GM12891 (cell line): ENCODE measurements at regions not wholly inside any gene's neighbourhood (a gene's known extent, or its start where the extent isn't known, plus 50 kb on each side); places are given as distances from the start of the nearest gene placed in this dataset.

Source experiments
- DNase-seq: peaks from one replicate; pipeline ENCODE4 v3.0.0; 2011; ENCODE audit warnings: low spot score; ENCODE audit not compliant: insufficient read length
- FAIRE-seq: peaks from 2 replicates; lab custom pipeline; 2011; peaks lifted over from hg19 to GRCh38; lab: Jason Lieb, UNC
- PAX5 ChIP-seq: IDR thresholded peaks from 2 replicates; pipeline ENCODE4 v1.6.1; 2011; ENCODE audit warnings: low read length, moderate library complexity, mild to moderate bottlenecking; ENCODE audit not compliant: insufficient read depth, severe bottlenecking
- POLR2A ChIP-seq: IDR thresholded peaks from 2 replicates; pipeline ENCODE4 v1.6.1; 2011; ENCODE audit warnings: low read depth, low read length, control low read depth
- POLR2AphosphoS5 ChIP-seq: IDR thresholded peaks from 2 replicates; pipeline ENCODE4 v1.6.1; 2011; ENCODE audit warnings: low read depth, low read length, control low read depth
- POU2F2 ChIP-seq: IDR thresholded peaks from 2 replicates; pipeline ENCODE4 v1.6.1; 2011; ENCODE audit warnings: low read depth, mild to moderate bottlenecking, control low read depth, low read length, moderate library complexity
- SPI1 ChIP-seq: IDR thresholded peaks from 2 replicates; pipeline ENCODE4 v1.6.1; 2011; ENCODE audit warnings: low read depth, low read length, control low read depth
- TAF1 ChIP-seq: IDR thresholded peaks from 2 replicates; pipeline ENCODE4 v1.6.1; 2011; ENCODE audit warnings: low read depth, low read length, control low read depth

DNA sequence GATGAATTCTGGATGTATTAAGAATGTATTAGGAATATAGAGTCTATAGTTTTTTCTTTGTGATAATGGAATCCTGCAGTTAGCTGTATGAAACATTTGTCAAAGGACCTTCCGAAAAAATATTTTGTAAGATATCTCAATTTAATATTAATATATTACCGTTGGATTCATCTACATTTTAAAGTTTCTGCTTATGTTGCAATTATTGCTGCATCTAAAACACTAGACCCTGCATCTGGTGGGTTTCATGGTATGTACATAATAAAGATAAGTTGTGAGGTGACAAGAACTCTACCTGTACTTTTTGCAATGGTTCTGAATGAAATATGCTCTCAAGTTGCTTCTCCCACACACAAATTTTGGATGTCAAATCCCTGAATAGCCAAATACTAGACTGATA lies 565.9 kb upstream of the FBXO33 start:
- TF ChIP-seq PAX5 = no peak
- TF ChIP-seq POU2F2 = no peak
- TF ChIP-seq POLR2A = no peak
- no peak for TF ChIP-seq POLR2AphosphoS5
- TF ChIP-seq SPI1 = no peak
- TF ChIP-seq TAF1 = no peak
- DNase-seq (no peak), FAIRE-seq (no peak)

DNA sequence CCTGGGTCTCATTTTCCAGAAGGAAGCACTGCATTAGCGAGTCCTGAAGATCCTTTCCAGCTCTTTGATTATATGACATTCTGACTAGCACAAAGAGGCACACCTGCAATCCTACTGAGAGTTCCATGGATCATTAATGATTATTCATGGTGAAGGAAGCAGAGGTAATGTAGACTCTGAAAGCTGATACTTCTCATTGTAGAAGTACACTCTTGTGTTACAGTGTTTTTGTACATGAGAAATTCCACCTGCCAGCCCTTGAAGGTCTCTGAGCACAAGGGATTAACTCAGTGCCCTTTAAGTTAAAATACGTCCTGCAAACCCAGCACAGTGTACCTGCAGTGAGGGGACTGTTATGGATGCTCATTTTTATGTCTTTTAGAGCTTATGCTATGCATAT lies 558.8 kb upstream of the FBXO33 start:
- no peak for DNase-seq
- no peak for FAIRE-seq

DNA sequence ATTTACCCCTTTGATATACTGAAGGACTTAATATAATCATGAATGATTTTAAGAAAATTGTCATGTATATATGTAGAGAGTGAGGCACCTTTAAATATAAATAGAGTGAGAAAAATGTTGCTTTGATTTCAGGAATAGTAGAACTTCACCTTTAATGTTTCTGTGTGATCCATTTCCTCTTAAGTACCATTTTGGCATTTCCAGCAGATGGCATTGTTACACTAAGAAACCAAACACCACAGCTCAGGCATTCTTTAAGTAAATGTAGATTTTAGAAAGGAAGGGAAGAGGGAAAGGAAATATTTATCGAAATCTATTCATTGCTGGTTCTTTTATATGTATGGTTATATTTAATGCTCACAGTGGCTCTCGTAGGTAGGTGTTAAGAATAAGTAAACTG lies 556.7 kb upstream of the FBXO33 start:
- DNase-seq (no peak), FAIRE-seq (no peak)
- TF ChIP-seq POLR2A (no peak), SPI1 (no peak)

More for the DNA sequence above, 558.8 kb upstream of the FBXO33 start:
- TF ChIP-seq POU2F2 (no peak), SPI1 (no peak)

- no peak for TF ChIP-seq POLR2A
- TF ChIP-seq SPI1 = no peak
- no peak for TF ChIP-seq TAF1
- no peak for TF ChIP-seq POLR2AphosphoS5
- TF ChIP-seq POU2F2 = no peak
- no peak for TF ChIP-seq PAX5
- no peak for FAIRE-seq
- no peak for DNase-seq
Observed at GRCh38 chr14:39984323-39984722, 552.1 kb upstream of the FBXO33 start.

GRCh38 chr14:39977198-39977597 lies 545.0 kb upstream of the FBXO33 start:
- DNase-seq (no peak), FAIRE-seq (no peak)
- TF ChIP-seq POLR2AphosphoS5 = no peak
- no peak for TF ChIP-seq POLR2A
- no peak for TF ChIP-seq POU2F2

GRCh38 chr14:39974036-39974435 lies 541.8 kb upstream of the FBXO33 start:
- FAIRE-seq (no peak), DNase-seq (no peak)
- TF ChIP-seq SPI1 (no peak), TAF1 (no peak), POLR2A (no peak), PAX5 (no peak), POLR2AphosphoS5 (no peak), POU2F2 (no peak)

DNA sequence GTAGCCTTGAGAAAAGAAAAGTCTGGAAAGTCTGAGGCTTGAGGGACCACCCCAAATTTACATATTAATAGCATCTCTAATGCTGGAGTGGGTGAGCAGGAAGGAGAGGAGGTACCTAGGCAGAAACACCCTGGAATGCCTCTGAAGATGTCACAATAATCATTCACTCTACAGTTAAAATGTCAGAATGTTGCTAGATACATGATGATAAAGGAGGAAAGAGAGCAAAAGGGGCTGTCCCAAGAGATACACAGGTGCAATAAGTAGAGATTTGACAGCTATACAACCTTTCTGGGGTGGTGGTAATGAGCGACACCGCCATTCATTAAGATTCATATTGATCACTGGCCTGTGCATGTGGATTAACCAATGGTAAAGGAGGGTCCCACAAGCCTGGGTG lies 540.5 kb upstream of the FBXO33 start:
- FAIRE-seq = no peak
- TF ChIP-seq POLR2A (no peak), TAF1 (no peak), POLR2AphosphoS5 (no peak), POU2F2 (no peak), SPI1 (no peak), PAX5 (no peak)
- DNase-seq = no peak

DNA sequence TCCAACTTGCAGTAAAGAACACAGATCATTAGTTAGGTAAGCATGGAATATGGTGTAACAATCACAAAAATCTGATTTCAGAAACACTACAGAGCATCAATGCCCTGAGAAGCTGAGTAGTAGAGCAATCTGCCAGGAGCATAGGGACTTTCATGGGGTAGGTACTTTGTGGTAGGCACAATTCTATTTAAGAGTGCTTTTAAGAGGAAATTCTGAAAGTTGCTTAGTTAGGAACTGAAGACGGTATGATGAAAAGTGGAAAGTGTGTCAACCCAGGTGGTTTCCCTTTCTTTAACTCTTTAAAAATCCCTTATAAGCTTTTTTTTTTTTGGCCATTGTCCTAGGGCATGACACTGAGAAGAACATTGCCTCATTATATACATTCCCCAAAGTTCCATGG lies 535.7 kb upstream of the FBXO33 start:
- FAIRE-seq = no peak
- DNase-seq = no peak
- TF ChIP-seq PAX5 (no peak), POU2F2 (no peak), POLR2A (no peak)

DNA sequence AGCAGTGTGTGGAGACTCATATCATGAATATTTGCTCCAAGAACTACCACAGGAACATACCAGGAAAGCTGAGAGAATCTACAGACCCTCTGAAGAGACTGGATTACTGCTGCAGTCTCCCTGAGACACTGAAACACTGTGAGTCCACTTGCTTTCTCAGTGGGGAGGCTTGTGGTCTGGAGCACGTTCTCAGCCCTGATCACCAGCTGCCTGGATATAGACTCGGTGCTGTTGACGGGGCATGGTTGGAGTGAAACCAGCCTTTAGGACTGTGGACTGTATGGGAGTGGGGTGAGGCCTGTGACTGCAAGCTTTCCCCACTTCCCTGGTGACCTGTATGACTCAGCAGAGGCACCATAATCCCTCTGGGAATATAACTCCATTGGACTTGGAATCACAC lies 525.8 kb upstream of the FBXO33 start:
- no peak for DNase-seq
- TF ChIP-seq POLR2AphosphoS5 (no peak), SPI1 (no peak), POLR2A (no peak), TAF1 (no peak), PAX5 (no peak), POU2F2 (no peak)
- no peak for FAIRE-seq

DNA sequence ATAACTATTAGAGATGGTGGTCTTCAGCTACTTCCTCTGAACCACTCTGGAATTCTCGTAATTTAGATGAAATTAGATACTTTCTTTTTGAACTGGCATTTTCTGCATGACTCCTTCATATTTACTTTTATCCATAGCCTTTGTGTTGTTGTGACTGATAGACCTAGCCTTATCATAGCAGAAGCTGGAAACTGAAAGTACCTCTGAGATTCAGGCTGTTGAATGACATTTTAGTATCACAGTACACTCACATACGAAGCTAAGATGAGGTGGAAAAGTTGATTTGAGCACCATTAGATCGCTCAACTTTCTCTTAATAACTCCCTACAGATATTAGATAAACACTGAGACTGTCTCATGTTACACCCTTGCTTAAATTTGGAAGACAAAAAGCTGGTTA lies 525.1 kb upstream of the FBXO33 start:
- no peak for FAIRE-seq
- no peak for DNase-seq
- no peak for TF ChIP-seq TAF1
- no peak for TF ChIP-seq POU2F2
- no peak for TF ChIP-seq POLR2AphosphoS5
- no peak for TF ChIP-seq POLR2A
- TF ChIP-seq SPI1 = no peak
- no peak for TF ChIP-seq PAX5

DNA sequence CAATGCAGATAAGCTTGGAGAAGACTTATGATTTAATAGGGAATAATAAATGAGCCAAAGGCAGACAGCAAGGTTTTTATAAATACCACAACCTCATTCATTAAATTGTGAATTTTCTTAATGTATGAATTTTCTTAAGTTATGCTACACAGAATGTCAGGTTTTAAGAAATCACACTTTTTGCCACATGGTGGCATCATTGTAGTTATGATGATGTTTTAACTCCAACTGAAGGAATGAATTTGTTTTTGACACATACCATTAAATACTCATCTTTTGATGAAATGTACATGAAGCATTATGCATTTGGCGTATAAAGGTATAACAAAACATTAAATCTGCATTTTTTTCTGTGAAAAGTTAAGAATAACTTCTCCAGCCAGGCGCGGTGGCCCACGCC lies 524.1 kb upstream of the FBXO33 start:
- TF ChIP-seq TAF1 (no peak), PAX5 (no peak), POLR2A (no peak), POLR2AphosphoS5 (no peak), SPI1 (no peak), POU2F2 (no peak)
- FAIRE-seq (no peak), DNase-seq (no peak)

- TF ChIP-seq SPI1 (no peak), POU2F2 (no peak), POLR2A (no peak), PAX5 (no peak), TAF1 (no peak)
- no peak for FAIRE-seq
- DNase-seq = no peak
Observed at GRCh38 chr14:39948235-39948634, 516.0 kb upstream of the FBXO33 start.
